ENCODE measurements at regions not wholly inside any gene's neighbourhood (a gene's known extent, or its start where the extent isn't known, plus 50 kb on each side); places are given as distances from the start of the nearest gene placed in this dataset.
"Not testable (repeated sequence)": the region's sequence is repeated elsewhere in the genome, so short reads cannot be mapped to it uniquely, and the experiment has no call there.

DNA sequence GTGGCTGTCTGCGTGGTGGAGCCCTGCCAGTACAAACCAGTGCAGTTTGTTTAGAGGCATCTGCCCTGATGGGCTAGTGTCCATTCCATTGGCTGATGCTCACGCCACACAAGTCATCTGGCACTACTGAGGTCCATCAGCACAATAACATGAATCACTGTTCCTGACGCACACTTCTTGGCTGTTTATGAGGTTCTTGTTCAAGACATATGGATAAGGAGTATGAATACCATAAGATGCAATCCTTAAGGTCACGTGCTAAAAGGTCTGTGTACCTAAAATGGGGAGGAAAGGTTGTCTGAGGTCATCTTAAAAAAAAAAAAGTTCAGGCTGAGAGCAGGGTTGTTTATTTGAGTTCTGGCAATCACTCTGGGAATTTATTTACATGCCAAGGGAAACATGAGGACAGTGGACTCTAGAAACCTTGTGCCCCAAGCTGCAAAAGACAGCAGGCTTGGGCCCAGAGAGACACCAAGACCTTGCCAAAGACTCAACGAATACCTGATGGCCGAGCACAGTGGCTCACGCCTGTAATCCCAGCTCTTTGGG is 54.1 kb upstream of the SHLD1 start:
- no peak for DNase-seq (ENCODE audit: low read depth in 2 of 2)

DNA sequence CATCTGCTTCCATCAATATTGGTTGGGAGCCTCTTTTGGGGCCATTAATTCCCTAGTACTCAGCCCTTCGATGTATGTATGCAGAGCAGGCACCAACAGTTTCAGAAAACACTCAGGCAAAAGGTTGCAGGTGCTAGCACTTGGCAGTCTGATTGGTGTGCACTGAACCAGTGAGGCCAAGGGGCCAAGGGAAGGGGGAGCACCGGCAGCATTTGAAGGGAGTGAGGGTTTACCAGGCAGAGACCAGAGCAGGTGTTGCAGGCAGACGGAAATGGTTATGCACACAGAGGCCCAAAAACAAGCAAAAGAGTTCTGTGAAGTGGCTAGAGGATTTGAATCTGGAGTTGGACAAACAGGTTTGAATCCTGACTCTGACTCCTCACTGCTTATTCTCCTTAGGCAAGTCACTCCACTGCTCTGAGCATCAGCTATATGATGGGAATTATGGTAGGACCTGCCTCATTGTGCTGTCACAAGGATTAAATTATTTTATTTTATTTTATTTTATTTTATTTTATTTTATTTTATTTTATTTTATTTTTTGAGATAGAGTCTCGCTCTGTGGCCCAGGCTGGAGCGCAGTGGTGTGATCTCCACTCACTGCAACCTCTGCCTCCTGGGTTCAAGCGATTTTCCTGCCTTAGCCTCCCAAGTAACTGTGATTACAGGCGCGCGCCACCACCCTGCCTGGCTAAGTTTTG is 58.1 kb upstream of the SHLD1 start:
- DNase-seq (ENCODE audit: low read depth in 2 of 2) = no peak

DNA sequence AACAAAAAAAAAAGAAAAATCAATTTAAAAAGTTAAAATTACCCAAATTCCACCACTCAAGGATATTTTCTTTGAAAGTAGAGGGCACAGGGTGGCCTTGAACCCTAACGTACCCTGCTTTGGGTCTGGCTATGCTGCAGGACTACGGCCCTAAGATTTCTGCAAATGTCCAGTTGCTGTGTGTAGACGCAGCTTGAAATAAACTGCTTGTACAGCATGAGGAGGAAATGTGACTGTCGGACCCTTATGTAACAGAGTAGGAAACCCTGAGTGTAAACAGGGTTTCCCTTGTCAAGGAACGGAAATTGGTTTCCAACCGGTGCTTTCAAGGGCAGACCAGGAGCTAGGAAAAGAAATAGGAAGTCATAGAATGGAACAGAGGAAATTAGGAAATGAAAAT is 60.7 kb upstream of the SHLD1 start:
- DNase-seq (ENCODE audit: low read depth in 2 of 2) = no peak

DNA sequence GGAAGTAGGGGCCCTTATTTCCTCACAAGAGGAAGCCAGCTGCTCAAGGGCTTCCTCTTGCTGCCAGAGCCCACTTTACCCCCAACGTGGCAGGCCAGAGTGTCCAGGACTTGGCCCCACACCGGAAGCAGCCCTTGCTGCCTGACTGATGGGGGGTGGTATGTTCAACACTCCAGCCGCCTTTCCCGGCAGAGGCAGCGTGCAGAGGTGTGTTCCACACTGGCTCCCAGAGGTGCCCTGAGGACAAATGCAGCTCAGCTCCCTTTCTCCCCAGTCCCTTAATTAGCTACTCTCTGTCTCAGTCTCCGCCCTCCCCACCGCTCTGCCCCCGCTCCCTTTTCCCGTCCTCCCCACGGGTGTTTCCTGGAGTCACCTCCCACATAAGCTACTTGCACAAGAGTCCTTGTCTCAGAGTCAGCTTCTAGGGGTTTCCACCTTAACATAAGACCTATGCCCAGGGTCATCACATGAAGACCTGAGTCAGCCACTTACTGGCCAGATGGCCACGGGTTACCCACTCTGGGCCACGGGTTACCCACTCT is 61.7 kb upstream of the SHLD1 start:
- DNase-seq (ENCODE audit: low read depth in 2 of 2) = no peak

DNA sequence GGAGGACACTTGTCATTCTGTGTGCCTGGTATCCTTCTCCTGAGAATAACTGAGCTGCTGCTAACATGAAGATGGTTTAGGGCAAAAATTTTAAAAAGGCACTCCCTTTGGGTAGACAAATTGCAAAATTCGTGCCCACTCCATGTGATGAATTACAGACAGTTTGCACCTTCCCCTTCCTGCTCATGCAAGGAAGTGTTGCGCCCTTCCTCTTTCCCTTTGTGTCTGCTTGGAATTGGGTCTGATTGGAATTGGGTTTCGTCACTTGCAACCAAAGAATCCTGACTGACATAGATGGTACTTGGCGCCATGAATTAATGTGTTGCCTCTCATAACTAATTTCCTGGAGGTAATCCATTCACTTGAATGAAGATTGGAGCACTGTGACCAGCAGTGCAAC is 62.3 kb upstream of the SHLD1 start:
- DNase-seq (ENCODE audit: low read depth in 2 of 2) = no peak

DNA sequence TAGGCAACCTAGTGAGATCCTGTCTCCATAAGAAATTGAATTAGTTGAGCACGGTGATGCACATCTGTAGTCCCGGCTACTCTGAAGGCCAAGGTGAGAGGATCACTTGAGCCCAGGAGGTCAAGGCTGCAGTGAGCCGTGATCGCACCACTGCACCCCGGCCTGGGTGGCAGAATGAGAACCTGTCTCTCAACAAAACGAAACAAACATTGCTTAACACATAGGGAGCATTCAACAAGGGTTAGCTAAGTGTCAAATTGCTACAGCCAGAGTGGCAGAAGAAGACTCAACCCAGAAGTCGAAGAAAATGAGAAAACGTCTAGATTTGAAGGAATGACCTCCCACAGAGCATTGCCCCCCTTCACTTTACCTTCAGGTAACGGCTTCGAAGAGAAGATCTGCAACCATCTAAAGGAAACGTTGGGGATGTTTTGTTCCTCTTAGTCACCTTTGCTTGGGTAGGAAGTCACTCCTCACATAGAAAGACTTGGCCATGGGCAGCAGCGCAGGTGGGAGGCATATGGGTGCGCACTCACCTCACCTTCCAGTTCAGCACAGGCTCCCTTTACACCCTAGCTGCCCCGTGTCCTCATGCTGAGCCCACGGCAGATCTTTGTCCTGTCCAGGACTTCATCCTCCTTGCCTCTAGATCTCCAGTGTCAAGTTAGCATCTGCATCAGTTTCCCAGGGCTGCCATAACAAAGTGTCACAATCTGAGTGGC is 63.7 kb upstream of the SHLD1 start:
- DNase-seq (ENCODE audit: low read depth in 2 of 2) = no peak

DNA sequence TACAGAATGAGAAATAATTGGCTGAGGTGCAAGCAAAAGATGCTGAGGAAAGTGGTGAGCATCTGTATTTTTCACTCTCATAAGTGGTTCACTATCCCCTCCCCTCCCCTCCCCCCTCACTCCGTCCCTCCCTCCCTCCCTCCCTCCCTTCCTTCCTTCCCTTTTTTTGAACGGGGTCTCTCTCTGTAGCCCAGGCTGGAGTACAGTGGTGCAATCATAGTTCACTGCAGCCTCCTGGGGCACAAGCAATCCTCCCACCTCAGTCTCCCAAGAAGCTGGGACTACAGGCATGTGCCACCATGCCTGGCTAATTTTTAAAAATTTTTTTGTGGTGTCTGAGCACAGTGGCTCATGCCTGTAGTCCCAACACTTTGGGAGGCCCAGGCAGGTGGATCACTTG is 67.6 kb upstream of the SHLD1 start:
- not testable (repeated sequence) for DNase-seq (ENCODE audit: low read depth in 2 of 2)

DNA sequence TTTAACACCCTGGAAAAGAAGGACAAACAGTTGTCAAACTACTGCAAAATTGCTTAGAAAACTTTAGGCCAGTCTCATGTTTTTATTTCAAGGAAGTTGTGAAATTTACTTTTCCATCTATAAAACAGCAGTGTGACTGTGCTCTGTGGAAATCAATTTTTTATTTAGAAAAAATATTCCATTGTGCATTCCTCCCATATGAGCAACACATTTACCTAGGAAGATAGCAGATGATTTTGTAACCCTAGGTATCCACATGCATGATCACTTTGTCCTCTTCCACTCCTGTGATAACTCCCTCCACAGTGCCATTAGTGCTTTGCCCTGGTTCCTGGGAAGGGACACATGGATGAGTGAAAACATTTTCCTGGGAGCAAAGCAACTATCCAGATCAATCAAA is 69.4 kb upstream of the GPCPD1 start:
- DNase-seq (ENCODE audit: low read depth in 2 of 2) = no peak

DNA sequence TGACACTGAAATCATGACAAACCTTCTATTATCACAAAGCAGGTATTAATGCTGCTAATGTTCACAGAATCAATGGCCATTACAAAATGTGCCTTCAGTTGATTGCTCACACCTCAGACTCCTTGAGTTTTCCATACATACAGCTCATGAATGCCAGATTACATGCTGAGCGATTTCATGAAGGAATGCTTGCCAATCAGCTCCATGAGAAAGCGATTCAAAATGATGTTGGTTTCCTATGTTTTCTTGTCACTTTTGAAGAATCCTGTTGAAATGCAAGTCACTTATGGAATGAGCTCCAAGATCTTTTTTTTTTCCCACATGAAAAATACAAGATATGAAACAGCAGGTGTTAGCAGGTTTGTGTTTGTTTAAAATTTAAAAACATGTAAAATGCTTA is 68.0 kb upstream of the GPCPD1 start:
- DNase-seq (ENCODE audit: low read depth in 2 of 2) = no peak

DNA sequence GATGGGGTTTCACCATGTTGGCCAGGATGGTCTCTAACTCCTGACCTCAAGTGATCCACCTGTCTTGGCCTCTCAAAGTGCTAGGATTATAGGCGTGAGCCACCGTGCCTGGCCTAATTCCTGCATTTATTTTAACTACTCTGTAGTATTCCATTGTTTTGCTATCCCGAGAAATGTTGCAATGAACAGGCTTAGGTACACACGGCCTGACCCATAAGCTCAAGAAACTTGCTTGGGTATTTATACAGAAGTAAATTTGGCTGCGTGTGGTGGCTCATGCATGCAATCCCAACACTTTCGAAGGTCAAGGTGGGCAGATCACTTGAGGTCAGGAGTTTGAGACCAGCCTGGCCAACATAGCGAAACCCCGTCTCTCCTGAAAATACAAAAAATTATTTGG is 67.1 kb upstream of the GPCPD1 start:
- DNase-seq (ENCODE audit: low read depth in 2 of 2) = not testable (repeated sequence)

DNA sequence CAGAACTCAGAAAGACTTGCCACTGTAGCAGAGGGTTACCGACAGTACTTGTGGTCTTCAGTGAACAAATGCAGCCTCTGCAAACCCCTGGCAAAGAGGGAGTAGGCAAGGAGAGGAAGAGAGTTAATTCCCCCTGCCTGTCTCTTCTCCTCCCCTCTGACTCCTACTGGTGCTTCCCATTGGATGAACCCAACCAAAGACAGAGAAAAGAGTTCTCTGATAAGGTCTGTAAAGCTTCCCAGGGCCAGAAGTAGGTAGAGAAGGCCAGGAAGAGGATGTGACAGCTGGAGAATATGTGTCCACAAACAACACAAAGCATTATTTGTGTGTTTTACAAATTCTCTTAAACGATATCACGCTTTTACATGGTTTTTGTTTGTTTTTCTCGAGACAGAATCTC is 66.6 kb upstream of the GPCPD1 start:
- no peak for DNase-seq (ENCODE audit: low read depth in 2 of 2)

DNA sequence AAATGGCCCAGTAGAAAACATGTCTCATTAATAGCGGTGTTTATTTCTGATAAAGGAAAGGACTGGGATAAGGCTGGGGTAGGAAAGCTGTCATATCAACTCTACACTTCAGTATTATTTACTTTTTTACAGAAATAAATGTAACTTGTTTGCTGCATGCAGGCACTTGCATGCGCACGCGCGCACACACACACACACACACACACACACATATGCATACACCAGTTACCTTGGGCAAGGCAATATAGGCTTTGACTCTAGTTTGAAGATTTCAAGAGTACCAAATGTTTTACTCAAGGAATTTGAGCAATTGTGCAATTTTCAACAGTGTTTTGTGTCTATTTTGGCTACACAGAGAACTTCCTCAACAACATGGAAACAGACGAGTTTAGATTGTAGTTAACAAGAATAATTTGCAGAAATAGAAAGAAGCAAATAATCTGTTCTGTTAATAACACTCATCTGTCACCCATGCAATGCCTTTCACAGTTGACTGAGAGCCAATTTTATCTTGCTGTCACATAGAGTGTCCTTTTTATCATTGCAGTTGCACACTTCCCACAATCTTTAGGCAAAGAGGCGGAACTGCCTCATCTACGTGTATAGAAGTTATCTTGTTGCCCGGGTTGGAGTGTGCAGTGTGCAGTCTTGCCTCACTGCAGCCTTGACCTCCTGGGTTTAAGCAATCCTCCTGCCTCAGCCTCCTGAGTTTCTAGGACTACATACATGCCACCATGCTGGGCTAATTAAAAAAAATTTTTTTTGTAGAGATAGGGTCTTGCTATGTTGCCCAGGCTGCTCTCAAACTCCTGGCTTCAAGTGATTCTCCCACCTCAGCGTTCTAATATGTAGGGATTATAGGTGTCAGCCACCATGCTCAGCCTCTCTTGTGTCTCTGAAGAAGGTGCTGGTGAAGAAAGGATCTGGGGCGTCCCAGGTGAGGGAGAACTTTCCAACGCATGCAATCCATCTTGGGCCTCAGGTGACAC is 64.6 kb upstream of the GPCPD1 start:
- DNase-seq (ENCODE audit: low read depth in 2 of 2) = no peak

DNA sequence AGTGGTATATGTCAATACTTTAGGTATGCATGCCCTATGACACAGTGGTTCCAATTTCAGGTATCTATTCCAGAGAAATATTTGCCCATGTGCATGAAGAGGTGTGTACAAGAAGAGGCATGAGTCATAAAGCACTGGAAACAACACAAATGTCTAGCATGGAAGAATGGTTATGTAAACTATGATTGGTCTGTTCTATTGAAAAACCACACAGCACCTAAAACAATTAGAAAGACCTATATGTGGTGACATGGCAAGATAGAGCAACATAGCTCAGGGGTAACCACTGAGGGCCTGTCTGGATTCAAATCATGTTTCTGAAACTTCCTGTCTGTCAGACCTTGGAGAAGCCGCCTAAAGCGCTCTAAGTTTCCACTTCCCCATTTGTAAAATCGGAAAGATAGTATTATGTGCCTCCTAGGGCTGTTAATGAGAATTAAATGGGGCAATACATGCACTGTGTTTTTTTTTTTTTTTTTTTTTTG is 63.4 kb upstream of the GPCPD1 start:
- DNase-seq (ENCODE audit: low read depth in 2 of 2) = peak in 1 of 2 donors; percentile 6

DNA sequence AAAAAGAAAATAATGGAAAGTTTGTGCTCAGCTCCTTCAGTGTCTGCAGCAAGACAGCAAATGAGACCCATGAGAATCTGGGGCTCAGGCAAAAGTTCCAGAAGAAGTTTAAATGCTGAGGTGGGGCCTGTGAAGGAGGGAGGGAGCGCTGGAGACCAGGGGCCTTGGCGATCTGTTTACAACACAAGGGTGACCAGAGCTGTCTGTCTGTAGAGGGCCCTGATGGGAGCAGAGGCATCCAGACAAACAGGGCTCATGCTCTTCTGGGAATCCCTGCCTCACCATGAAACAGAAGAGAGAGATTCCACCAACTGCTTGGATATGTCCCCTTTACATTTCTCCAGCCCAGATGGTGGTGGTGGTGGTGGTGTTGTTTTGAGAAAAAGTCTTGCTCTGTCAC is 60.1 kb upstream of the GPCPD1 start:
- no peak for DNase-seq (ENCODE audit: low read depth in 2 of 2)

DNA sequence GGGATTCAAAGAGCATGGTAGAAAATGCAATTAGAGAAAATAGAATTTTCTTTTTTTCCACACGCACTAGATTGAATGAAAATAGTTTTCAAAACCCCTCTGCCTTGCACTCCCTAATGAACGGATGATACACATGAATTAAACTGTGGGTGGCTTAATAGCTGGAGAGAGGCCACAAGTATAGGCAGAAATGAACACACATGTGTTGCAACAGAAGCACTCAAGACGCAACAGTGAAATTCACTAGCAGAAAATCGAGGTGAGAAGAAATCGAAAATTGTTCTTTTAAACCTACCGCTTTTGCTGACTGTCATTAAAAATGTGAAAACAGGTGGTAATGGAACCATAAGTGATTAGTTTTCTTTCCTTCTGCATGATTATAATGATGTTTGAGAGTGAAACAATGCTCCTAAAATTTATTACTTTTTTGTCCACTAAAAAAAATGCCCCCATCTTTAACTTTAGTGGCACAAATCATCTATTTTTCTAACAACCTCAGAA is 59.3 kb upstream of the GPCPD1 start:
- DNase-seq (ENCODE audit: low read depth in 2 of 2) = no peak

DNA sequence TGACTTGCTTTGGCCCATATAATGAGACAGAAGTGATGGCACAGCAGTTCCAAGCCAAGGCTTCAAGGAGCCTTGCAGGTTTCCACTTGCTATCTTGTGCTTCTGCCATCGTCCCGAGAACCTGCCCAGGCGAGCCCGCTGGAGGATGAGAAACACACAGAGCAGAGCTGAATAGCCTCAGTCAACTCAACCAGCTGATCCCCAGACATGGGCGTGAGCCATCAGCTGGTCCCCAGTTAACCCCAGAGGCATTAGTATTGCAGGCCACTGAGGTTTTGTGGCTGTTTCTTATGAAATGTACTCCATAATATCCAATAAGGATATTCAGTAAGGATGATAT is 57.7 kb upstream of the GPCPD1 start:
- no peak for DNase-seq (ENCODE audit: low read depth in 2 of 2)

DNA sequence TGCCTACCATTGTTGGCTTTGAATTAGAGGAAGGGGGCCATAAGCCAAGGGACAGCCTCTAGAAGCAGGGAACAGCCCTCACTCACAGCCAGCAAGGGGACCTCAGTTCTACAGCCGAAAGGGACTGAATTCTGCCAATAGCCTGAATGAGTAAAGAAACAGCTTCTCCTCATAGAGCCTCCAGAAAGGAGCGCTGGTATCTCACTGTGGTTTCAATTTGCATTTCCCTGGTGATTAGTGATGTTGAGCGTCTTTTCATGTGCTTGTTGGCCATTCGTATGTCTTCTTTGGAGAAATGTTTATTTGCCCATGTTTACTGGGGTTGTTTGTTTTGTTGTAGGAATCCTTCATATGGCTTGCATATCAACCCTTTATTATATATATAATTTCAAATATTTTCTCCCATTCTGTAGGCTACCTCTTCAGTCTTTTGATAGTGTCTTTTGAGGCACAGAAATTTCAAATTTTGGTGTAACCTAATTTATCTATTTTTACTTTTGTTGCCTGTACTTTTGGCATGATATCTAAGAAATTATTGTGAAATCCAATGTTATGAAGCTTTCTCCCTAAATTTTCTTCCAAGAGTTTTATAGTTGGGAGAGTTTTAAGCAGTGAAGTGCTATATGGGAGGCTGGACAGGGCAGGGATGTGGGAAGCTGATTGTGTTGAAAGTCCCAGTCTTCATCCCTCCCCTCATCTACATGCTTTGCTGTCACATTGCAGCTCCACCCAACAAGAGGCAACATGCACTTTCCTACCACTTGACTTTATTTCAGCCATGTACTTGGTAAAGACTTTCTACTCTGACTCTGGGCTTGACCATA is 57.1 kb upstream of the GPCPD1 start:
- DNase-seq (ENCODE audit: low read depth in 2 of 2) = no peak

DNA sequence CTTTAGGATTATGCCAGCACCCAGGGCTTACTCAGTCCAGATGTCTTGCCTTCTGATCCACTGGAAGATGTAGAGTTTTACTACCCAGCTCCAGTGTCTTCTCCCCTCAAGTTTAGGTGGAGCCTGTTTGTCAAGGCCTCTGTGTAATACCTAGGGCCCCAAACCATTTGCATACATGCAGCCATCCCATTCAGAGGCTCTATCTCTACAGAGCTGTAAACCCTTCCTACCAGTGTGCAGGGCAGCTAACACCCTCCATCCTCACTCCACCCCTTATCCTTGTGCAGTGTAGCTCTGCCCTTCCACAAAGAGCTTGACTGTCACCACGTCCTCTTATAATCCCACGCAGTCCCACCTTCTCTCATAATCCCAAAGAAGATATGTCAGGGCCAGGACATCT is 54.6 kb upstream of the GPCPD1 start:
- no peak for DNase-seq (ENCODE audit: low read depth in 2 of 2)

DNA sequence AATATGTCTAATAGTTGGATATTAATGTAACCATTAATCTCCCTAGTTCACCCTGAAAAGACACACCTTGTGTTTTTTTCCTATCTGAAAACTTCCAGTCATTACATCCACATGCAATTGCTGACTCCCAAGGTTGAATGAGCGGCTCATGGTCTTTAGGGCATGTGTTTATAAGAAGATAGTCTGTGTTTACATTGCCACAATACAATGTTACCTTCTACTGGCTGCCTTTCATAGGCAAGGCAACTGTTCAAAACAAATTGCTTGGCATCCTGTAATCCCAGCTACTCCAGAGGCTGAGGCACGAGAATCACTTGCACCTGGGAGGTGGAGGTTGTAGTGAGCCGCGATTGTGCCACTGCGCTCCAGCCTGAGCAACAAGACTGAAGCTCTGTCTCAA is 52.6 kb upstream of the GPCPD1 start:
- DNase-seq (ENCODE audit: low read depth in 2 of 2) = no peak

DNA sequence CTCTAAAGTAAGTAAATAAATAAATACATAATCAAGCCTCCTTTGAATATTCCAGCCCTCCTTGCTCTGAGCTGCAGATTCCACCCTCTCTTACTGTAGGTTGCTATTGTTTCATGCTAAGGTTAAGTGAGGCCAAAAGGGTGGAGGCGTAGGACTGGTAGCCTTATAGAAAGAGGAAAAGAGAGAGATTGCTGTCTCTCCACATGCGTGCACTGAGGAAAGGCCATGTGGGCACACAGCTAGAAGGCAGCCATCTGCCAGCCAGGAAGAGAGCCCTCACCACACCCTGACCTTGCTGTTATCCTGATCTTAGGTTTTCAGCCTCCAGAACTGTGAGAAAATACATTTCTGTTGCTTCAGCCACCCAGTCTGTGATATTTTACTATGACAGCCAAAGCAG is 52.0 kb upstream of the GPCPD1 start:
- no peak for DNase-seq (ENCODE audit: low read depth in 2 of 2)

DNA sequence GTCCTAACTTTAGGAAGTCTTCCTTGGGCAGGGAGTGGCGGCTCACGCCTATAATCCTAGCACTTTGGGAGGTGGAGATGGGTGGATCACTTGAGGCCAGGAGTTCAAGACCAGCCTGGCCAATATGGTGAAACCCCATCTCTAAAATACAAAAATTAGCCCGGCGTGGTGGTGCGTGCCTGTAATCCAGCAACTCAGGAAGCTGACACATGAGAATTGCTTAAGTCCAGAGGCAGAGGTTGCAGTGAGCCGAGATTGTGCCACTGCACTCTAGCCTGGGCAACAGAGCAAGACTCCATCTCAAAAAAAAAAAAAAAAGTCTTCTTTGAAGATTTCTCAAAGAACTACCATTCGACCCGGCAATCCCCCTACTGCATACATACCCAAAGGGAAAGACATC is 50.0 kb upstream of the GPCPD1 start:
- not testable (repeated sequence) for DNase-seq (ENCODE audit: low read depth in 2 of 2)
